H1 (cell line): ENCODE measurements at regions not wholly inside any gene's neighbourhood (a gene's known extent, or its start where the extent isn't known, plus 50 kb on each side); places are given as distances from the start of the nearest gene placed in this dataset.

ENCODE experiments used
- CTCF ChIA-PET: fragments of 300-600 bp; sonication (Branson Sonifier 250); formaldehyde crosslinking; loops from one replicate; lab custom pipeline; 2021; ENCODE audit not compliant: partially characterized antibody; lab: Charles Lee
- POLR2A ChIA-PET: fragments of 300-600 bp; sonication (Branson Sonifier 250); formaldehyde crosslinking; loops from one replicate; lab custom pipeline; 2021; ENCODE audit warnings: inconsistent platforms; ENCODE audit not compliant: partially characterized antibody; lab: Charles Lee
- DNase-seq, 2 experiments: peaks; one replicate each; pipeline versions ENCODE4 v3.0.0 to v3.0.0-alpha.2; 2010 to 2022; ENCODE audit warnings: low spot score in 2 of 2, low read depth in 1 of 2, mixed read lengths in 1 of 2
- FAIRE-seq: peaks from 2 replicates; lab custom pipeline; 2011; peaks lifted over from hg19 to GRCh38; lab: Jason Lieb, UNC
- H2AFZ ChIP-seq: 2 replicates; pipeline ENCODE4 v1.8.1; 2012; ENCODE audit warnings: low read length, inconsistent platforms
- H2AK5ac ChIP-seq: 2 replicates; pipeline ENCODE4 v1.6.1; 2013; ENCODE audit warnings: low read depth, low read length
- H2BK120ac ChIP-seq: replicated peaks from 2 replicates; pipeline ENCODE3; 2013; ENCODE audit warnings: low read depth, low read length, inconsistent platforms
- H2BK12ac ChIP-seq: 2 replicates; pipeline ENCODE4 v1.6.1; 2013; ENCODE audit warnings: low read depth, low read length
- H2BK15ac ChIP-seq: 2 replicates; pipeline ENCODE4 v1.6.1; 2013; ENCODE audit warnings: low read length
- H2BK20ac ChIP-seq: 2 replicates; pipeline ENCODE4 v1.6.1; 2013; ENCODE audit warnings: low read length
- H2BK5ac ChIP-seq: 2 replicates; pipeline ENCODE4 v1.6.1; 2013; ENCODE audit warnings: low read depth, low read length
- H3K14ac ChIP-seq: 2 replicates; pipeline ENCODE4 v1.6.1; 2013; ENCODE audit warnings: inconsistent platforms; ENCODE audit not compliant: insufficient read length
- H3K18ac ChIP-seq: 2 replicates; pipeline ENCODE4 v1.6.1; 2013; ENCODE audit warnings: low read length; ENCODE audit errors: extremely low read depth
- H3K23ac ChIP-seq: 2 replicates; pipeline ENCODE4 v1.6.1; 2013; ENCODE audit warnings: inconsistent platforms; ENCODE audit not compliant: insufficient read length
- H3K23me2 ChIP-seq: 2 replicates; pipeline ENCODE4 v1.6.1; 2013; ENCODE audit warnings: low read depth, low read length
- H3K27ac ChIP-seq: 2 replicates; pipeline ENCODE4 v1.6.1; 2011; ENCODE audit warnings: low read depth, low read length, inconsistent platforms
- H3K27me3 ChIP-seq, 4 experiments: replicated peaks in 1 of 4; 1 replicate in 1 of 4; 2 replicates in 3 of 4; pipeline versions ENCODE4 v1.6.1 to v1.8.1; 2011 to 2013; ENCODE audit warnings: low read length in 3 of 4, mild to moderate bottlenecking in 3 of 4, inconsistent platforms in 2 of 4, mixed read lengths in 2 of 4, moderate library complexity in 1 of 4; ENCODE audit not compliant: control insufficient read depth in 3 of 4, insufficient read depth in 3 of 4; ENCODE audit errors: extremely low read depth in 1 of 4
- H3K36me3 ChIP-seq, 4 experiments: 2 replicates each; pipeline versions ENCODE4 v1.6.1 to v1.8.1; 2011 to 2013; ENCODE audit warnings: mild to moderate bottlenecking in 4 of 4, low read length in 3 of 4, moderate library complexity in 2 of 4, control low read depth in 1 of 4, inconsistent platforms in 1 of 4; ENCODE audit not compliant: insufficient read depth in 4 of 4, control insufficient read depth in 2 of 4
- H3K4ac ChIP-seq: replicated peaks from 2 replicates; pipeline ENCODE3; 2013; ENCODE audit warnings: low read length, low read depth, mixed read lengths, inconsistent platforms; ENCODE audit not compliant: insufficient read length
- H3K4me1 ChIP-seq, 4 experiments: replicated peaks in 1 of 4; 1 replicate in 1 of 4; 2 replicates in 3 of 4; pipeline versions ENCODE4 v1.6.1 to v1.8.1; 2011 to 2013; ENCODE audit warnings: low read length in 3 of 4, inconsistent platforms in 2 of 4, mixed read lengths in 1 of 4; ENCODE audit not compliant: insufficient read depth in 4 of 4, control insufficient read depth in 3 of 4
- H3K4me2 ChIP-seq, 2 experiments: 2 replicates each; pipeline versions ENCODE4 v1.6.1 to v1.8.1; 2011 to 2013; ENCODE audit warnings: low read depth in 2 of 2, low read length in 2 of 2, control low read depth in 1 of 2, inconsistent platforms in 1 of 2, mild to moderate bottlenecking in 1 of 2; ENCODE audit not compliant: insufficient read depth in 1 of 2
- H3K4me3 ChIP-seq, 4 experiments: fragments of 200-600, 300-600 bp in 1 of 4; sonication (generic), shearing (Covaris generic), sonication (Bioruptor Twin) in 1 of 4; 2 replicates each; pipeline versions ENCODE4 v1.5.1 to v1.8.1; 2011 to 2016; ENCODE audit warnings: low read length in 4 of 4, low read depth in 3 of 4, control low read depth in 2 of 4, inconsistent platforms in 2 of 4, mild to moderate bottlenecking in 2 of 4, mixed read lengths in 1 of 4, moderate library complexity in 1 of 4; ENCODE audit not compliant: insufficient read depth in 2 of 4; ENCODE audit errors: extremely low read depth in 1 of 4
- H3K56ac ChIP-seq: replicated peaks from 2 replicates; pipeline ENCODE3; 2013; ENCODE audit warnings: low read depth, mild to moderate bottlenecking, mixed read lengths, low read length, inconsistent platforms; ENCODE audit not compliant: insufficient read length
- H3K79me1 ChIP-seq: 2 replicates; pipeline ENCODE4 v1.6.1; 2013; ENCODE audit warnings: low read depth, low read length, control low read depth
- H3K79me2 ChIP-seq, 2 experiments: 2 replicates each; pipeline versions ENCODE4 v1.6.1 to v1.8.1; 2012 to 2013; ENCODE audit warnings: low read length in 2 of 2, mild to moderate bottlenecking in 2 of 2, inconsistent platforms in 1 of 2; ENCODE audit not compliant: insufficient read depth in 2 of 2, control insufficient read depth in 1 of 2
- H3K9ac ChIP-seq, 4 experiments: replicated peaks in 1 of 4; 1 replicate in 1 of 4; 2 replicates in 3 of 4; pipeline versions ENCODE4 v1.6.1 to v1.8.1; 2011 to 2013; ENCODE audit warnings: low read depth in 3 of 4, low read length in 3 of 4, control low read depth in 2 of 4, mild to moderate bottlenecking in 2 of 4, moderate library complexity in 2 of 4, inconsistent platforms in 1 of 4; ENCODE audit errors: extremely low read depth in 1 of 4
- H3K9me3 ChIP-seq, 2 experiments: 2 replicates each; pipeline versions ENCODE4 v1.6.1 to v1.8.1; 2012 to 2013; ENCODE audit warnings: mild to moderate bottlenecking in 2 of 2, moderate library complexity in 2 of 2, control low read depth in 1 of 2, inconsistent platforms in 1 of 2, low read depth in 1 of 2, low read length in 1 of 2, mixed read lengths in 1 of 2; ENCODE audit not compliant: insufficient read depth in 2 of 2
- H4K20me1 ChIP-seq, 2 experiments: replicated peaks in 1 of 2; 2 replicates each; pipeline versions ENCODE3 to v1.8.1; 2011 to 2013; ENCODE audit warnings: inconsistent platforms in 2 of 2, low read length in 2 of 2, mild to moderate bottlenecking in 1 of 2; ENCODE audit not compliant: insufficient read depth in 2 of 2, control insufficient read depth in 1 of 2
- H4K5ac ChIP-seq: 2 replicates; pipeline ENCODE4 v1.6.1; 2013; ENCODE audit warnings: low read length, low read depth, mixed read lengths, inconsistent platforms; ENCODE audit not compliant: insufficient read length
- H4K8ac ChIP-seq: 2 replicates; pipeline ENCODE4 v1.8.0; 2013; ENCODE audit warnings: mild to moderate bottlenecking, moderate library complexity, low read length, inconsistent platforms; ENCODE audit not compliant: insufficient read depth; ENCODE audit errors: extremely low read depth
- H4K91ac ChIP-seq: replicated peaks from 2 replicates; pipeline ENCODE3; 2013; ENCODE audit warnings: low read length, mixed read lengths, inconsistent platforms; ENCODE audit not compliant: insufficient read length
- GABPA ChIP-seq: IDR thresholded peaks from 2 replicates; pipeline ENCODE4 v1.6.1; 2011; ENCODE audit warnings: mild to moderate bottlenecking, low read length, moderate library complexity, borderline replicate concordance; ENCODE audit not compliant: insufficient read depth
- MAFK ChIP-seq: IDR thresholded peaks from 2 replicates; pipeline ENCODE4 v1.6.1; 2012; ENCODE audit warnings: low read depth, mild to moderate bottlenecking, improper control_type of control experiment, low read length
- YY1 ChIP-seq: IDR thresholded peaks from 2 replicates; pipeline ENCODE4 v1.6.1; 2011; ENCODE audit warnings: low read depth, mild to moderate bottlenecking, low read length
- WGBS, 2 experiments: shearing (Covaris generic) in 1 of 2; methylation state at CpG; one replicate each; pipeline versions ENCODE4 v1.1.6 to v1.1.7; 2013 to 2015; ENCODE audit warnings: low lambda C conversion rate in 2 of 2, mixed read lengths in 2 of 2, inconsistent platforms in 1 of 2, low coverage in 1 of 2, missing lambda C conversion rate in 1 of 2; ENCODE audit not compliant: insufficient replicate concordance in 2 of 2, insufficient coverage in 1 of 2, insufficient read length in 1 of 2; ENCODE audit errors: extremely low coverage in 1 of 2, missing lambda C conversion rate in 1 of 2; 5-methylcytosine and 5-hydroxymethylcytosine counted together
- TF ChIP-seq, protein P1 (sequence below): IDR thresholded peaks from 2 replicates; pipeline ENCODE4 v1.6.1; 2011; ENCODE audit warnings: low read depth, mild to moderate bottlenecking, low read length; ENCODE audit not compliant: insufficient read depth

- DNase-seq: no peak
- no peak overlapping the region for H2BK12ac ChIP-seq
- ChIA-PET CTCF (interaction anchor here (1.3 to 1.5 kb wide), 2 partner anchors 8 to 10 kb away, joined by 4 read pairs; no protein-coding TSS in a partner anchor), POLR2A (no interaction called here)
- TF ChIP-seq, protein P1, sequence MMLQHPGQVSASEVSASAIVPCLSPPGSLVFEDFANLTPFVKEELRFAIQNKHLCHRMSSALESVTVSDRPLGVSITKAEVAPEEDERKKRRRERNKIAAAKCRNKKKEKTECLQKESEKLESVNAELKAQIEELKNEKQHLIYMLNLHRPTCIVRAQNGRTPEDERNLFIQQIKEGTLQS: no peak
- TF ChIP-seq MAFK (no peak), GABPA (no peak), YY1 (no peak)
- H4K5ac ChIP-seq: no peak overlapping the region
- no peaks in the 10 kb centered on the region for H4K20me1 ChIP-seq
- H3K27ac ChIP-seq: no peak overlapping the region
- no peak overlapping the region for H2BK5ac ChIP-seq
- H3K14ac ChIP-seq: no peak overlapping the region
- H3K79me2 ChIP-seq: no peaks in the 10 kb centered on the region
- no peak overlapping the region for H2BK120ac ChIP-seq
- H3K36me3 ChIP-seq: no peaks in the 10 kb centered on the region
- no peak overlapping the region for H3K4ac ChIP-seq
- FAIRE-seq: no peak
- peaks cover 0 to 2% of the 10 kb centered on the region in 2 experiments; a peak in 2 of 4 replicates for H3K9me3 ChIP-seq
- H3K27me3 ChIP-seq: no peaks in the 10 kb centered on the region
- no peak overlapping the region for H2AFZ ChIP-seq
- H3K56ac ChIP-seq: no peak overlapping the region
- H3K18ac ChIP-seq: no peak overlapping the region
- H3K23me2 ChIP-seq: no peaks in the 10 kb centered on the region
- peaks cover 0 to 6% (median 3%) of the 10 kb centered on the region in 4 experiments; a peak in 4 of 7 replicates for H3K4me1 ChIP-seq
- no peak overlapping the region for H2BK20ac ChIP-seq
- no peak overlapping the region for H3K4me2 ChIP-seq
- no peak overlapping the region for H2AK5ac ChIP-seq
- H3K9ac ChIP-seq: no peak overlapping the region
- WGBS, 2 experiments: 73% methylated on average over 3 of the region's 3 CpGs; no CpG with 5 or more reads in 1 of the 2 experiments
- H3K4me3 ChIP-seq: no peak overlapping the region
- H4K91ac ChIP-seq: no peak overlapping the region
- H3K79me1 ChIP-seq: no peaks in the 10 kb centered on the region
- H4K8ac ChIP-seq: no peak overlapping the region
- H3K23ac ChIP-seq: no peak overlapping the region
- H2BK15ac ChIP-seq: no peak overlapping the region
These were observed 101.8 kb upstream of the ELMO1 start for GRCh38 chr7:37550426-37550825.
